Bronchial epithelial cell (primary cell): ENCODE measurements at regions not wholly inside any gene's neighbourhood (a gene's known extent, or its start where the extent isn't known, plus 50 kb on each side); places are given as distances from the start of the nearest gene placed in this dataset.
"Not testable (repeated sequence)": the region's sequence is repeated elsewhere in the genome, so short reads cannot be mapped to it uniquely, and the experiment has no call there.

Experiments used
- DNase-seq: peaks from one replicate; pipeline ENCODE4 v3.0.0-alpha.2; 2010; ENCODE audit warnings: low read depth
- FAIRE-seq: peaks from 2 replicates; lab custom pipeline; 2011; peaks lifted over from hg19 to GRCh38; lab: Jason Lieb, UNC
- H3K27me3 ChIP-seq: 2 replicates; pipeline ENCODE4 v1.5.1; 2011; ENCODE audit warnings: low read length; ENCODE audit not compliant: control insufficient read depth, insufficient read depth
- H3K36me3 ChIP-seq: 2 replicates; pipeline ENCODE4 v1.5.1; 2011; ENCODE audit warnings: low read length; ENCODE audit not compliant: control insufficient read depth, insufficient read depth
- H3K4me3 ChIP-seq: 2 replicates; pipeline ENCODE4 v1.5.1; 2011; ENCODE audit warnings: mild to moderate bottlenecking, low read depth, low read length, control low read depth
- TF ChIP-seq, protein P1 (sequence below): IDR thresholded peaks from 2 replicates; pipeline ENCODE4 v1.5.1; 2011; ENCODE audit warnings: mild to moderate bottlenecking, moderate library complexity, low read length, control low read depth, inconsistent platforms; ENCODE audit not compliant: insufficient read depth, severe bottlenecking

- no peaks in the 10 kb centered on the region for H3K27me3 ChIP-seq
- H3K4me3 ChIP-seq, result no peak overlapping the region
- DNase-seq (peak; percentile 12), FAIRE-seq (no peak)
- TF ChIP-seq, protein P1, sequence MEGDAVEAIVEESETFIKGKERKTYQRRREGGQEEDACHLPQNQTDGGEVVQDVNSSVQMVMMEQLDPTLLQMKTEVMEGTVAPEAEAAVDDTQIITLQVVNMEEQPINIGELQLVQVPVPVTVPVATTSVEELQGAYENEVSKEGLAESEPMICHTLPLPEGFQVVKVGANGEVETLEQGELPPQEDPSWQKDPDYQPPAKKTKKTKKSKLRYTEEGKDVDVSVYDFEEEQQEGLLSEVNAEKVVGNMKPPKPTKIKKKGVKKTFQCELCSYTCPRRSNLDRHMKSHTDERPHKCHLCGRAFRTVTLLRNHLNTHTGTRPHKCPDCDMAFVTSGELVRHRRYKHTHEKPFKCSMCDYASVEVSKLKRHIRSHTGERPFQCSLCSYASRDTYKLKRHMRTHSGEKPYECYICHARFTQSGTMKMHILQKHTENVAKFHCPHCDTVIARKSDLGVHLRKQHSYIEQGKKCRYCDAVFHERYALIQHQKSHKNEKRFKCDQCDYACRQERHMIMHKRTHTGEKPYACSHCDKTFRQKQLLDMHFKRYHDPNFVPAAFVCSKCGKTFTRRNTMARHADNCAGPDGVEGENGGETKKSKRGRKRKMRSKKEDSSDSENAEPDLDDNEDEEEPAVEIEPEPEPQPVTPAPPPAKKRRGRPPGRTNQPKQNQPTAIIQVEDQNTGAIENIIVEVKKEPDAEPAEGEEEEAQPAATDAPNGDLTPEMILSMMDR, result no peak
- H3K36me3 ChIP-seq, result no peaks in the 10 kb centered on the region
These were observed 234.2 kb downstream of the PCDH17 start for GRCh38 chr13:57865600-57866294.

DNA sequence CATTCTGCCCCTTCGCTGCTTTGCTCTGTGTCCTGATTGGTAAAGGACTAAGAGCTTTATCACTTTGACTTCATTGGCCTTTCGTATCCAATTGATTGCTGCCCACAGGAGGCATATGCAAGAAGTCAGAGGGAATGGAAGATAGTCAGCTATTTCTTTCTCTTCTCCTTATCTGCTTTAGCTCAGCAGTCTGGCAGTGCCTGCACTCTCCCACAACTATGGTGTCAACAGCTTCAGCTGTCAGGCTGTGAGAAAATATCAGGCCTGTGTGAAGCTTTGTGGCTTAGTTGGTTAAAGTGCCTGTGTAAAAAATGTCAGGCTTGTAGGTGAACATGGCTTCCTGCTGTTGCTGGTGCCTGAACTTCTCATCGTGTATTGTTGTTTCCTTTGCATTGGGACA is 243.0 kb downstream of the PCDH17 start:
- no peak for DNase-seq
- H3K27me3 ChIP-seq, result no peaks in the 10 kb centered on the region
- TF ChIP-seq, protein P1, result no peak
- H3K4me3 ChIP-seq, result no peak overlapping the region
- H3K36me3 ChIP-seq, result no peaks in the 10 kb centered on the region
- FAIRE-seq, result no peak

DNA sequence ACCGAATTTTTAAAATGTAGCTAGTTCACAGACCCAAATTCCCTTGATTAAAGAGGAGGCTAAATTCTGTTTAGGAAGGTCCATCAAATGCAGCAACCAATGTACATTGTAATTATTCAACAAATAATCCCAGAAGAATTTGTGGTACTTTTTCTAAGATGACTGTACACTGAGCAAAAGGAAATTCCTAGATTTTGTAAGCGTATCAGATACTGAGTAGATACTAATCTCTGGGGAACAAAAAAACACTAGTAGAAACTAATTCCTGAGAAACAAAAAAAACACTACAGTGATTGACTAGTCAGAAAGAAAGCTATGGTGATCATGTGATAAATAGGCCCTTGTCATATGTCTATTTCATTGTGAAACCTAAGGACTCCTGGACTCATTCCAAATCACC is 246.1 kb downstream of the PCDH17 start:
- TF ChIP-seq, protein P1, result no peak
- no peak overlapping the region for H3K4me3 ChIP-seq
- no peaks in the 10 kb centered on the region for H3K27me3 ChIP-seq
- H3K36me3 ChIP-seq, result no peaks in the 10 kb centered on the region
- no peak for FAIRE-seq
- DNase-seq, result no peak

DNA sequence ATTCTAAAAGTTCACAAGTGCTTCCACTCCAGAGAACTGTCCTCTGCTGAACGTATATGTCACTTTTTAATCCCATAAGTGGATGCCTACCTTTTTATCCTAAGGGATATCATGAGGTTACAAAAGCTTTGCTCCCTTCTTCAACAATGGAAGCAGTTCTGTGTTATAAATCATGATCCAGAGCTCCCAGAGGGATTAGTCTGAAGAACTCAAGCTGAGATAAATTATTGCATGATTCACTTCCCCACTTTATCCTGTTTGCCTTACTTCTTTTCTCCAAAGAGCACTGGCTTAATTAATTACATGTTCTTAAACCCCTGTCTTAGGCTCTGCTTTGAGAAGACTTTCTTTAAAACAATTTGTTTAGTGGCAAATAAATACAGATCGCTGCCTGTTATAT is 246.7 kb downstream of the PCDH17 start:
- Histone ChIP-seq H3K27me3 (no peaks in the 10 kb centered on the region), H3K4me3 (no peak overlapping the region), H3K36me3 (no peaks in the 10 kb centered on the region)
- TF ChIP-seq, protein P1, result no peak
- FAIRE-seq (no peak), DNase-seq (no peak)

DNA sequence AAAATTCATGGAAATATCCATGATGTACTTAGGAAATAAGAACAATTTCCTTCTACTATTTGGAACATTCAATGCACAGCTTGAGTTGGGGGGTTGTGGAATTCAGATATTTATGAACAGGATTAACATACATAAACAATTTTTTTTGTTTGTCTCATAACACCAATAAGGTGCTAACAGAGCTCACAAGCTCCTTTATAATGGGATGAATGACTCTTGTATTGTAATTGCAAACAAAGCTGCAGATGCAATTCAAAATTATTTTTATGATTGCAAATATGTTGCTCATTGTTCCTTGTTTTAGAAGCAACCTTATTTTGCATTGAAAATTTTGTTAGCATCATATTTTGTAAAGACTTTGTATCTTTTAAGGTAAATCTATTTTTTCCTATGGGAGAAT is 265.7 kb downstream of the PCDH17 start:
- FAIRE-seq, result no peak
- no peaks in the 10 kb centered on the region for H3K27me3 ChIP-seq
- no peak for DNase-seq
- no peaks in the 10 kb centered on the region for H3K36me3 ChIP-seq
- H3K4me3 ChIP-seq, result no peak overlapping the region
- TF ChIP-seq, protein P1, result no peak

GRCh38 chr13:57899096-57899495 is 267.6 kb downstream of the PCDH17 start:
- FAIRE-seq, result peak; percentile 62
- no peaks in the 10 kb centered on the region for H3K27me3 ChIP-seq
- TF ChIP-seq, protein P1, result no peak
- no peaks in the 10 kb centered on the region for H3K36me3 ChIP-seq
- no peak overlapping the region for H3K4me3 ChIP-seq
- DNase-seq, result peak; percentile 1

DNA sequence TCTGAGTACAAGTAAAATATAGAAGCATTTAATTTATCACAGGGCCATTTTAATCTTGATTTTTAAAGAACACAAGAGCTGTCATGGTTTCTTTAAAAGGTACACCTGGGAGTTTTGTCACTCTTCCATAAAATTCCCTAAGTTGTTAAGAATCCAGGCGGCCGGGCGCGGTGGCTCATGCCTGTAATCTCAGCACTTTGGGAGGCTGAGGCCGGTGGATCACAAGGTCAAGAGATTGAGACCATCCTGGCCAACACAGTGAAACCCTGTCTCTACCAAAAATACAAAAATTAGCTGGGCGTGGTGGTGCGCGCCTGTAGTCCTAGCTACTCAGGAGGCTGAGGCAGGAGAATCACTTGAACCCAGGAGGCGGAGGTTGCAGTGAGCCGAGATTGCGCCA is 278.3 kb downstream of the PCDH17 start:
- not testable (repeated sequence) for H3K36me3 ChIP-seq, H3K4me3 ChIP-seq, H3K27me3 ChIP-seq, DNase-seq, FAIRE-seq
